Activated T-cell treated with anti-CD3 and anti-CD28 coated beads, Interleukin-2, amount 50 U/mL, for 4 hours (primary cell): ENCODE measurements at regions not wholly inside any gene's neighbourhood (a gene's known extent, or its start where the extent isn't known, plus 50 kb on each side); places are given as distances from the start of the nearest gene placed in this dataset.
"Not testable (repeated sequence)": the region's sequence is repeated elsewhere in the genome, so short reads cannot be mapped to it uniquely, and the experiment has no call there.

Experiments
- ATAC-seq, 2 donors: fragments of 200-7000 bp; cut with Tn5 transposase; one replicate each; pipeline ENCODE4 v1.10.0; 2021
- DNase-seq: peaks from one replicate; pipeline ENCODE4 v3.0.0-alpha.2; 2020
- H3K27me3 Mint-ChIP-seq: one replicate; pipeline ENCODE4 v1.8.0; 2021; ENCODE audit warnings: low read depth, mixed read lengths
- H3K36me3 Mint-ChIP-seq: one replicate; pipeline ENCODE4 v1.8.0; 2022; ENCODE audit warnings: mixed read lengths; ENCODE audit not compliant: insufficient read depth
- H3K4me1 Mint-ChIP-seq: one replicate; pipeline ENCODE4 v1.8.0; 2021; ENCODE audit warnings: low read depth, mixed read lengths
- H3K4me3 Mint-ChIP-seq: one replicate; pipeline ENCODE4 v1.8.0; 2021; ENCODE audit warnings: mild to moderate bottlenecking, moderate library complexity, mixed read lengths
- H3K9me3 Mint-ChIP-seq: one replicate; pipeline ENCODE4 v1.8.0; 2021; ENCODE audit warnings: mixed read lengths

DNA sequence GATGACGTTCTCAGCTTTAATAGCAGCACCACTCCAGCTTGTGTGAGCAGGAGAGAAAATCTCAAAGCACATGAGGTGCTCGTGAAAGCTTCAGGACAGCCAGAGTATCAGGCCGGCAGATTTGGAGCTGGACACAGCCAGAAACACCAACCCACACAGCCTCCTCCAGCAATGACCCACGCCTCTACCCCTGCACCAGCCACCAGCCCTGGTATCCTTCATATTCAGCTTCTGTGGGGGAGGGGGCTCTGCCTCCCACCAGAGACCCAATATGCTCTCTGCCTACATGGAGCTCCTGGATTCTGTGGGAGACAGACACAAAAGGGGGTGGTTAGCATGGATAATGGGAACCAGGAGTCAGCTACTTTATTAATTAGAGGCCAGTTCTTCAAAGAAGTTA is 133.6 kb upstream of the FMN2 start:
- no peak for DNase-seq
- H3K4me3 Mint-ChIP-seq: no peak overlapping the region
- no peaks in the 10 kb centered on the region for H3K36me3 Mint-ChIP-seq
- H3K27me3 Mint-ChIP-seq: peaks cover 10% of the 10 kb centered on the region
- H3K4me1 Mint-ChIP-seq: no peaks in the 10 kb centered on the region
- no peak for ATAC-seq
- no peaks in the 10 kb centered on the region for H3K9me3 Mint-ChIP-seq

DNA sequence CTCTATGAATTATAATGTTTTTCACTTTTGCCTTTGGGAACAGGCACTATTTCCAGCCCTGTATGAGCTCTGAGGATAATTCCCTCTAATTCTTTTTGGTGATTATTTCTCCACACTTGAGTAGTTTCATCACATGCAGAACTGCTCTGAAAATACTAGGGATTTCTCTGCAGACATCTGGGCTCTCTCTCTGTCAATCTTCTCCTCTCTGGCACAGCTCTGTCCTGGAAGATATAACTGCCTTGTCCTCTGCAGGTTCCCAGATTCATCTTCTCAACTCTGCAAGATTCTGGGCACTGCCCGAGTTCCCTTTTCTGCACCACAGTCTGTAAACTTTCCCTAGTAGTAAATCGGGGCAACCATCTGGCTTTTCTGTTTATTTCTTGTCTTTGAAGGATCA is 131.3 kb upstream of the FMN2 start:
- no peaks in the 10 kb centered on the region for H3K9me3 Mint-ChIP-seq
- H3K36me3 Mint-ChIP-seq: no peaks in the 10 kb centered on the region
- ATAC-seq: no peak
- H3K4me1 Mint-ChIP-seq: no peaks in the 10 kb centered on the region
- H3K27me3 Mint-ChIP-seq: peaks cover 14% of the 10 kb centered on the region
- DNase-seq: no peak
- H3K4me3 Mint-ChIP-seq: no peak overlapping the region

DNA sequence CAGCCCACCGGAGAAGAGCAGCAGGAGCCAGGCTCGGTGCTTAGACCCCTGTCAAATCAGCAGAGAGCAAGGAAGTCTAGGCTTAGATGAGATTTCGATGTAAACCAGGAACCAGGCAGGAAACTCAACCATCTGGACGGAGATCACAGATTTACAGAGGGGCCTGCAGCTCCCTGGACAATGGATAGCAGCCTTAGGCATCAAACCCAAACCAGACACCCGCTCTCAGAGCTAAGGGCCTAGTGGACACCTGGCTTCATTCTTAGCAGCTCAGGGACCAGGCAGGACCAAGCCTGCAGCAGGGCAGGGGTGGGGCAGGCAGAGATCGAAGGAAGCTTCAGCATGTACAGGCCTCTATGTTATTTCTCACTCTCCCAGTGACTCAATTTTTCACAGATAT is 127.8 kb upstream of the FMN2 start:
- Mint-ChIP-seq H3K27me3 (peaks cover 10% of the 10 kb centered on the region), H3K36me3 (no peaks in the 10 kb centered on the region), H3K4me1 (no peaks in the 10 kb centered on the region), H3K9me3 (no peaks in the 10 kb centered on the region), H3K4me3 (no peak overlapping the region)
- no peak for DNase-seq
- ATAC-seq: no peak

DNA sequence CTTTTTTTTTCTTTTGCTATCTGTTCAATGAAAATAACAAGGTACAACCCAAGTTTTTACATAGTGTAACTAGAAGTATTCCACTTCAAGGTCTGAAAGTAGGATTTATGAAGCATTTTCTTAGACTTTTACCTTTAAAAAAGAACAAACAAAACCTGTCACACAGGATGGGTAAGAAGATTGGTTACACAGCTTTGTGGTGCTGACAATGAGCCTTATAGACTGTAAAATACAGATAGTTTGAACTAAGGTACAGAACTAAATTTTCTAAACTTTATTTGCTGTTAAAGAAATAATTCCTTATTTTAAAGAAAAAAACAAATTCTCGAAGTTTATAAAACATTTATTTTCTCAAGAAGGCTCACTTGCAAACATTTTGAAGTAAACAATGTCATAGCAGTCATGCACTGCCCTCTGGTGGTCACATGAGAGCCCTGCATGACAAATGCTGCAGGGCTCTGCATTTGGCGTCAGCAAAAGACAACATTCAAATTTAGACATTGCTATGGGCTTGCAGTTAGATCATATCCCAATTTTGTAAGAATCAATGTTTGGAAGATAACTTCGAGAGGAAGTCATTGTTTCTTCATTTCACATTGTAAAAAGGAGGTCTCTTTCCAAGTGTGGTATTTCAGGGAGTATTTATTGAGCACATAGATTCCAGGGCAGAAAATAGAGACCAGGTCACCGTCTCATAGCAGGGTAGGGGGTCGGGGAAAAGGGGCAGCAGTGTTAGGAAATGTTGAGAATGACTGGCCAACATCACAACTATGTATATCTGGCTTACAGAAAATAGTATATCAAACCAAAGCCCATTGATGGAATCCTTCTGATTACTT is 115.3 kb upstream of the FMN2 start:
- Mint-ChIP-seq H3K4me3 (no peak overlapping the region), H3K27me3 (peaks cover 2% of the 10 kb centered on the region), H3K9me3 (peaks cover 17% of the 10 kb centered on the region), H3K4me1 (no peaks in the 10 kb centered on the region), H3K36me3 (no peaks in the 10 kb centered on the region)
- DNase-seq (peak; percentile 23), ATAC-seq (no peak)

DNA sequence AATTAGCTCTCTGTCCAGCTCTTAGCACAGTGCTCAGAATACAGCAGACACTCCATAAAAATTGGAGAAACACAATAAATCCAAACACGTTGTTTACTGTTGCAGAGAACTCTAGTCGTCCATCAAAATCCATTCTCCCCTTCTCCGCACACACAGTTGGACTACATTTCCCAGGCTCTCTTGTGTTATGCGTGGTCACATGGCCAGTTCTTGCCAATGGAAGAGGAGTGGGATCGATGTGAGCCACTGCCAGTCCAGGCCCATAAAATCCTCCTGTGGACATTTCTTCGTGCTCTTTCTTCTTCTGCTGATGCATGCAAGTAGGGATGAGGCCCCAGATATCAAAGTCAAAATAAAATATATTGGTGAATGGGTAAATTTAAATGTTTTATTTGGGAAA is 114.3 kb upstream of the FMN2 start:
- Mint-ChIP-seq H3K27me3 (peaks cover 2% of the 10 kb centered on the region), H3K4me1 (no peaks in the 10 kb centered on the region)

DNA sequence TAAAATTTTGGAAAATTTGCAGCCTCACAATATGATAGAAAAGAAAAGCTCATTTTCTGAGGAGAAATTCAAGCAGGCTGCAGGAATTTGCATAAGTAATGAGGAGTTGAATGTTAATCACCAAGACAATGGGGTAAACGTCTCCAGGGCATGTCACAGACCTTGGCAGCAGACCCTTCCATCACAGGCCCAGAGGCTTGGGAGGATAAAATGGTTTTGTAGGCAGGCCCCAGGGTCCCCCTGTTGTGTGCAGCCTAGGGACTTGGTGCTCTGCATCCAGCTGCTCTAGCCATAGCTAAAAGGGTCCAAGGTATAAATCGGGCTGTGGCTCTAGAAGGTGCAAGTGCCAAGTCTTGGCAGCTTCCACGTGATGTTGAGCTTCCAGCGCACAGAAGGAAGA is 112.2 kb upstream of the FMN2 start:
- Mint-ChIP-seq H3K4me3 (no peak overlapping the region), H3K36me3 (no peaks in the 10 kb centered on the region), H3K9me3 (peaks cover 36% of the 10 kb centered on the region), H3K4me1 (no peaks in the 10 kb centered on the region), H3K27me3 (peaks cover 2% of the 10 kb centered on the region)
- no peak for DNase-seq
- ATAC-seq: no peak

More for the DNA sequence above, 114.3 kb upstream of the FMN2 start:
- H3K36me3 Mint-ChIP-seq: no peaks in the 10 kb centered on the region
- DNase-seq (no peak), ATAC-seq (no peak)
- H3K4me3 Mint-ChIP-seq: no peak overlapping the region
- peaks cover 20% of the 10 kb centered on the region for H3K9me3 Mint-ChIP-seq

DNA sequence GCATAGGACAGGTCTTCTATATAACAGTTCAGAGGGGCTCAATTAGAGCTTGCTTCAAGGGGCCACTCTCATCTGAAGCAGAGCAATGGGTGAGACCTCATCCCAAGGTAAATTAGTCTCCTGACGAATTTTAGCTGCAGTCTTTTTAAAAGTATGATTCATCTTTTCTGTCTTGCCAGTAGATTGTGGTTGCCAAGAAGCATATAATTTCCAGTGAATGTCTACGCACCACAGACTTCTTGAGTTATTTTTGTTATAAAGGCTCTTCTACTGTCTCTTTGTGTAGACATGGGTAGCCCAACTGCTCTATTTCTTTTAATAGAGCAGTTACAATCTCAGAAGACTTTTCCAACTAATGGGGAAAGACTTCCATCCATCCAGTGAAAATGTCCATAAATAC is 108.9 kb upstream of the FMN2 start:
- no peak overlapping the region for H3K4me3 Mint-ChIP-seq
- DNase-seq: no peak
- no peak for ATAC-seq
- H3K9me3 Mint-ChIP-seq: peaks cover 59% of the 10 kb centered on the region
- H3K4me1 Mint-ChIP-seq: no peaks in the 10 kb centered on the region
- no peaks in the 10 kb centered on the region for H3K36me3 Mint-ChIP-seq
- peaks cover 2% of the 10 kb centered on the region for H3K27me3 Mint-ChIP-seq

DNA sequence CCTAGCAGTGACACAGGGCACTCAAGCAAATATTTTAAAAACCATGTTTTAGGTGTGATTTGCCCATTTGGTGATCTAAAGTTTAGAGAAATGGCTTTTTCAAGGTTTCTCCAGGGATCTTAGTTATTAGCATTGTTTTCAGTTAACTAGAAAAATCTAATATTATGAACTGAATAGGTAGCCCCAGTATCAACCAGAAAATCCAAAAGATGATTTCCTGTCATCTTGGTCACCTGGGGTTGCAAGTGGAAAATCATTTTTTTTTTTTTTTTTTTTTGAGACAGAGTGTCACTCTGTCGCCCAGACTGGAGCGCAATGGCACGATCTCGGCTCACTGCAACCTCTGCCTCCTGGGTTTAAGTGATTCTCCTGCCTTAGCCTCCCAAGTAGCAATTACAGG is 106.6 kb upstream of the FMN2 start:
- Mint-ChIP-seq H3K4me3 (no peak overlapping the region), H3K9me3 (peaks cover 48% of the 10 kb centered on the region), H3K4me1 (no peaks in the 10 kb centered on the region), H3K27me3 (peaks cover 4% of the 10 kb centered on the region), H3K36me3 (no peaks in the 10 kb centered on the region)
- DNase-seq (no peak), ATAC-seq (no peak)

DNA sequence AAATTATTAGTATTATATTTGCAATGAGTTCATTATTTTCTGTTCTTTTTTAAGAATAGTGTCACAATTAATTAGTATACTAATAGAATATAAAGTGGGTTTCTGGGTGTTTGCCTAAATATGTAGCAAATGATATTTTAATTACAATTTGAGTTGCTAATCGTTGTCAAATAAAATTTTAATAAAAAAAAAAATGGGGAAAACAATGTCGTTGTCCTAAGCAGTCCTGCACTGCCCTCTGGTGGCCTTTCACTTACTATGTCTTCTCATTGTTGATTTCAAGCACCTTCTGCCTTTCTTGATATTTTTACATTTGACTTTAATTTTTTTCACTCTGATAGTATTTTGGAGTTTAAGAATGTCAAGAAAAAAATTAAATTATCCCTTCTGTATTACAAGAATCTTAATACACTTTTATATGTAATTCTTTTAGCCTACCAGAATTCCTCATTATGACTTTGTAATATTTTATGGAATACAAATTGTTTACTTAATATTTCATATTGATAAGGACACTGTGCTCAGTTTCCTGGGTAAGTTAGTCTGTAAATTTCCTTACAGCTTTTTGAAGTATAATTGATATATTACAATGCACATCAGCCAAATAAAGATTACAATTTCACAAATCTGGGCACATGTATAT is 104.5 kb upstream of the FMN2 start:
- no peak for ATAC-seq
- H3K4me1 Mint-ChIP-seq: no peaks in the 10 kb centered on the region
- peaks cover 46% of the 10 kb centered on the region for H3K9me3 Mint-ChIP-seq
- H3K36me3 Mint-ChIP-seq: no peaks in the 10 kb centered on the region
- DNase-seq: no peak
- H3K4me3 Mint-ChIP-seq: no peak overlapping the region
- H3K27me3 Mint-ChIP-seq: peaks cover 2% of the 10 kb centered on the region

DNA sequence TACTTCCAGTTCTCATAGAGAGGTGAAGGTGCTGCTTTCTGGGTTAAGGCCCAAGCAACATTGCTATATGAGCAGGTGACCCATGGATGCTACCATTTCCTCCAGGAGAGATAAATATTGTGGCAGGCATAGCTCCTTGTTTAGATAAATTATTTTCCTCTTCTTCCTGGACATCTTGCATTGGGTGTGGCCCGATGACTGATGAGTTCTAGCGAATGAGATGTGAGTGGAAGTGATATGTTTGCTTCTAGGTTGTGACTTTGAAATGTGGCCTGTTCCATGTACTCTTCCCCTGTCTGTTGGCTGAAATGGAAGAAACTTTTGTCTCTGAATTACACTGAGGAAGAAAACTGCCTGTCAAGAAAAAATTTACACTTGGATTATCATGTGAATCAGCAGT is 101.7 kb upstream of the FMN2 start:
- H3K9me3 Mint-ChIP-seq: peaks cover 25% of the 10 kb centered on the region
- ATAC-seq (no peak), DNase-seq (no peak)
- no peaks in the 10 kb centered on the region for H3K36me3 Mint-ChIP-seq
- no peak overlapping the region for H3K4me3 Mint-ChIP-seq
- no peaks in the 10 kb centered on the region for H3K4me1 Mint-ChIP-seq
- peaks cover 10% of the 10 kb centered on the region for H3K27me3 Mint-ChIP-seq

DNA sequence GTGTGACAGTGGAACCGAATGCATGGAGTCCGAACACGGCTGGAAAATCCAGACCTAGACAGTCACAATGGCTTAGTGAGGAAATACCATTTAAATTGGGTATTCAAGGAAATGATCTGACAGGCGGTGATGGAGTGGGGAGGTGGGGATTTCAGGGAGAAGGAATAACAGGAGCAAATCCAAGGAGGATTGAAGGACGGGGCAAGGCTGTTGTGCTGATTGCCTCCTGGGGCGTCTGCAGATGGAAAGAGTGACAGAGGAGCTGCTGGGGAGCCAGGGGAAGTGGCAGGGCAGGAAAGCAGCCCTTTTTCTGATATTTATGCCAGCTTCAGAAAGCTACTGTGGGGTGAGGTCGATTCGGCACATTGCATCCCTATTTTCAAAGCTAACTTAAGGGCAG is 99.1 kb upstream of the FMN2 start:
- H3K4me3 Mint-ChIP-seq, ATAC-seq, DNase-seq, H3K9me3 Mint-ChIP-seq, H3K36me3 Mint-ChIP-seq, H3K4me1 Mint-ChIP-seq: not testable (repeated sequence)
- H3K27me3 Mint-ChIP-seq: peaks cover 27% of the 10 kb centered on the region

DNA sequence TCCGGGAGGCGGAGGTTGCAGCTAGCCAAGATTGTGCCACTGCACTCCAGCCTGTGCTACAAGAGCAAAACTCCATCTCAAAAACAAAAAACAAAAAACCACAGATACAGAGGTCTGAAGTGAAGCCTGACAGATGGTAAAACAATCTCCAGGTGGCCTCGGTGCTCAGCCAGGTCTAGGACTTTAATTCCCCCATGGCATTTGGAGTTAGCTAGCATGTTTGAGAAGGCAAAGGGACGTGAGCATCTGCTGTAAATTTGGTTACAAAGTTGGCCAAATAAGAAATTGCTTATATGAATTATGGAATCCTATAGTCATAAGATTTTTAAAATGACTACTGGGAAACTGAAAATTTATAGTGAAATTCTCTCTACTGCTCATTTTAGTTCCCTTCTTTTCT is 98.3 kb upstream of the FMN2 start:
- H3K4me3 Mint-ChIP-seq: no peak overlapping the region
- H3K4me1 Mint-ChIP-seq: peaks cover 2% of the 10 kb centered on the region
- ATAC-seq (no peak), DNase-seq (no peak)
- peaks cover 30% of the 10 kb centered on the region for H3K27me3 Mint-ChIP-seq
- no peaks in the 10 kb centered on the region for H3K36me3 Mint-ChIP-seq
- H3K9me3 Mint-ChIP-seq: peaks cover 6% of the 10 kb centered on the region

DNA sequence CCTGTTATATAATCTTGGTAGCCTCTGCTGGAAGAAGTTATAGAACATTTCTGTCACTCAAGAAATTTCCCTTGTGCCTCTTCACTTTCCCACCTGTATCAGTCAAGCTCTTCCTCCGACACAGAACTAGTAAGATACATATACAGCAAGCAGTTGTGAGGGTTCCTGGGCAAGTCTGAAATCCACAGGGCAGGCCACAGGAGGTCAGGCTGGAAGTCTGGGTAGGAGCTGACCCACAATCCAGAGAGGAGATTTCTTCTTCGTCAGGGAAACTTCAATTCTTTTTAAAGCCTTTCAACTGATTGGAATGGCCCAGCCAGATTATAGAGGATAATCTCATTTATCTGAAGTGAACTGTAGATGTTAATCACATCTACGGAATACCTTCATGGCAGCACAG is 96.4 kb upstream of the FMN2 start:
- peaks cover 2% of the 10 kb centered on the region for H3K4me1 Mint-ChIP-seq
- no peak overlapping the region for H3K4me3 Mint-ChIP-seq

DNA sequence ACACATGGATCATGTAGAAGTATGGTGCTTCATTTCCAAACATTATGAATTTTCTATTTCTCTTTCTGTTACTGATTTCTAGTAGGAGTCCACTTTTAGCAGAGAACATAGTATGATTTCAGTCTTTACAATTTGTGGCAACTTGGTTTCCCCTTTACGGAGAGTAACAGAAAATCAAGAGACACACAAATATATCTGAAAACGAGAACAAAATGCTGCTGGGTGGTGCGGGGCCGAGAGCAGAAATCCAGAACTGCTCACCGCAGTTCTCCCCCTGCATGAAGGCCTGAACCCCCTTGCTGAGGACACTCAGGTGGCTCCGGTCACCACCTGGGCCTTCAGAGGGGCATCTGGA is 94.5 kb upstream of the FMN2 start:
- Mint-ChIP-seq H3K9me3 (no peaks in the 10 kb centered on the region), H3K4me1 (peaks cover 2% of the 10 kb centered on the region), H3K36me3 (no peaks in the 10 kb centered on the region), H3K27me3 (peaks cover 52% of the 10 kb centered on the region), H3K4me3 (no peak overlapping the region)
- no peak for DNase-seq
- no peak for ATAC-seq

More for the DNA sequence above, 96.4 kb upstream of the FMN2 start:
- Mint-ChIP-seq H3K27me3 (peaks cover 42% of the 10 kb centered on the region), H3K9me3 (peaks cover 6% of the 10 kb centered on the region), H3K36me3 (no peaks in the 10 kb centered on the region)
- ATAC-seq (no peak), DNase-seq (no peak)
